NCI-H187 (cell line): ENCODE measurements at regions not wholly inside any gene's neighbourhood (a gene's known extent, or its start where the extent isn't known, plus 50 kb on each side); places are given as distances from the start of the nearest gene placed in this dataset.

Experiments used
- DNase-seq, 2 experiments: peaks; one replicate each; lab custom pipeline; 2025; lab: John Stamatoyannopoulos, UW

DNA sequence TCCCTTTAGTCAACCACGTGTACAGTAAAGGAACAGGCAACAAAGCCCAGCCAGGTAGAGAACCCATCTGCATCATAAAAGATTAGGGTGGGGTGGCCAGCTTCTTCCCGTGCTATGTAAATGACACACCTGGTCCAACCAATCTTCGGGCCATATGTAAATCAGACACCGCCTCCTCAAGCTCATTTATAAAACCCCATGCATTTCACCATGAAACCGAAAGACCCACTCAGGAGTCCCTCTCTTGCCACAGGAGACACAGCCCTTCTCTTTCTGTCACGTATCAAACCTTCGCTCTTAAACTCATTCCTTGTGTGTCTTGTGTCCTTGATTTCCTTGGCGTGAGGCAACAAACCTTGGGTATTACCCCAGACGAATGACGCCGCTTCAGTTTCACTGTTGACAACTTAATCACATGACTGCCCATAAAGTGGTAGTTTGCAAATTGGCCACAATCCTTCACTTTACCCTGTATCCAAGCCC is 59.8 kb upstream of the TBPL2 start:
- DNase-seq, result no peak

DNA sequence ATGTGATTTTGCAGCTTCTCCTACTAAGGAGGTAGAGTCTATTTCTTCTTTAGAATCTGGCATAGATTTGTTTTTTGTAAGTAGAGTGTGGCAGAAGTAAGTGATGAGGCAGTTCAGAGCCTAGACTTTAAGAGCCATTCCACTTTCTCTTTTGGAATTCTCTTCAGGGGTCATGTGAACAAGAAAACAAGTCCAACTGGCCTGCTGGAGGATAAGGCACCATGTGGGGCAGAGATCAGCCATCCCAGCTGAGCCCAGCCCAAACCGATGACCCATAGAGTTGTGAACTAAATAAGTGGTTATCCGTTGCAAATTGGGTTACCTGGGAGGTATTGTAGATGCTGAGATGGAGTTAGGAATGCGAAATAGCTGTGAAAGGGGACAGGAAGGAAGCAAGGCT is 60.3 kb upstream of the TBPL2 start:
- no peak for DNase-seq

DNA sequence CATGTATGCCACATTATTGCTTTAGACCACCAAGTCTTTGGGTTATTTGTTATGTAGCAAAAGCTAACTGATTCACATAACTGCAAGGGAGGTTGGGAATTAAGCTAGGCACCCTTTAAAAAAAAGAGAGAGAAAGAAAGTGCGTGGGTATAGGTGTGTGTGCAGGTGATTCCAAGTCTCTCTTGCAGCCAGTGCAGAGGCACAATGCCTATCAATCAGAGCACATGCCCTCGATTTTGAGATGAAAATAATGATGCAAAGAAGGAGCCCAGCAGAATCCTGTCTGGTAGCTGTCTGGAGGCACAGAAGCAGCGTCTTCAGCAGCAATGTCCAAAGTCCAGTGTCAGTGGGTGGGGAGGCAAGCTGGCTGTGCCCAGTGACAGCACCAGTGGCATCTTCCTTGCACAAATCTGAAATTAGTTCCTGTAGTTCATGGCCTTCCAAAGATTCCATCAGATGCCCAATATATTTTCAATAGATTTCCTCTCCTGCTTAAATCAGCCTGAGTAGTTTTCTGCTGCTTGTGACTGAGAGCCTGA is 62.4 kb upstream of the TBPL2 start:
- no peak for DNase-seq

DNA sequence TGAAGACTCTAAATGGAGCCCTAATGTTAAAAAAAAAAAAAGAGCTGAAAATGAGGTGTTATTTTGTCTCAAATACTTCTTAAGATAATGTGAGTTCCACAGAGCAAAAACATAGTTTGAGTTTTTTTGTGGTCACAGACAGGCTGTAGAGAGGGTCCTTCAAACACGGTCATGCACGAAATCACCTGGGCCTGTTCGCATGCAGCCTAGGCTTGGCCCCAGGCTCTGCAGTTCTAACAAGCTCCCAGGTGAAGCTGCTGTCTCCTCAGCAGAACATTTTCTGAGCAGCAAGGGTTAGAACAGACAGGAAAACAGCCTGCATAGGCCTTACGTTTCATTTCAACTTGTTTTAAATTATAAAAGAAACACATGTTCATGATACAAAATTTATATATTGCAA is 65.4 kb upstream of the TBPL2 start:
- peak in 1 of 2 experiments; percentile 74 for DNase-seq

DNA sequence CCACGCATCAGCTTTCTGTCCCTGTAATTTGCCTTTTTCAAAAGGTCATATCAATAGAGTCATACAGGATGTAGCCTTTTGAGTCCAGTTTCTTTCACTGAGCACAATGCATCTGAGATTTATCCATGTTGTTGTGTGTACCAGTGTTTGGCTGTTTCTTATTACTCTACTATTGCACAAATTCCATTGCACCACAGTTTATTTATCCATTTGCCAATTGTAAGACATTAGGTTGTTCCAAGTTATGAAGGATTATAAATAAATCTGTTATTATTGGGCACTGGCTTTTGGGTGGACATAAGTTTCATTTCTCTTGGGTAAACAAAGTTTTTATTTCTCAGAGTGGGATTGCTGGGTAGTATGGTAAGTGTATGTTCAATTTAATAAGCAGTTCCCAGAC is 68.3 kb upstream of the TBPL2 start:
- DNase-seq, result no peak

DNA sequence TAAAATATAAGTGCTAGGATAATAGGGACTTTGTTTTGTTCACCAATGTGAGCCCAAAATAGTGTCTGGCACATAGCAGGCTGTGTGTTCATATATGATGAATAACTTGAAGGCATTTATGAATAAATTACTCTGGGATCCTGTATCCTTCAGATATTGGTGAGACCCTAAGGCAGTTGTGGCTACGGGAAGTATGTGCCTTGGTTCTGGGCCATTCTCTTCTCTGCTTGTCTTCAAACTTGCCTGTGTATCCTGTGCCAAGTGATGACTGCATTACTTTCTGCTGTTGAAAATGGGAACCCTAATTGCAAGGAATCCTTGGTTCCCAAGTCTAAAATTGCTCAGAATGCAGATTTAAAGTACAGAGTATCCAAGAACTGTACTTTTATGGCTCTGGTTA is 67.6 kb upstream of the KTN1 start:
- DNase-seq, result no peak

DNA sequence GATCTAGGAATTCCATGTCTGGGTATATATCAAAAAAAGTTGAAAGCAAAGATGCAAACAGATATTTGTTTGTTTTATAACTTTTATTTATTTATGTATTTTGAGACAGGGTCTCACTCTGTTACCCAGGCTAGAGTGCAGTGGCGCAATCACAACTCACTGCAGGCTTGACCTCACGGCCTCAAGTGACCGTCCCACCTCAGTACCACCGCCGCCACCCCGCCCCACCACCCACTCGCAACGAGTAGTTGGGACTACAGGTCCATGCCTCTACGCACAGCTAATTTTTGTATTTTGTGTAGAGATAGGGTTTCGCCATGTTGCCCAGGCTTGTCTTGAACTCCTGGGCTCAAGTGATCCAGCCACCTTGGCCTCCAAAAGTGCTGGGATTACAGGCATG is 66.5 kb upstream of the KTN1 start:
- DNase-seq, result no peak

DNA sequence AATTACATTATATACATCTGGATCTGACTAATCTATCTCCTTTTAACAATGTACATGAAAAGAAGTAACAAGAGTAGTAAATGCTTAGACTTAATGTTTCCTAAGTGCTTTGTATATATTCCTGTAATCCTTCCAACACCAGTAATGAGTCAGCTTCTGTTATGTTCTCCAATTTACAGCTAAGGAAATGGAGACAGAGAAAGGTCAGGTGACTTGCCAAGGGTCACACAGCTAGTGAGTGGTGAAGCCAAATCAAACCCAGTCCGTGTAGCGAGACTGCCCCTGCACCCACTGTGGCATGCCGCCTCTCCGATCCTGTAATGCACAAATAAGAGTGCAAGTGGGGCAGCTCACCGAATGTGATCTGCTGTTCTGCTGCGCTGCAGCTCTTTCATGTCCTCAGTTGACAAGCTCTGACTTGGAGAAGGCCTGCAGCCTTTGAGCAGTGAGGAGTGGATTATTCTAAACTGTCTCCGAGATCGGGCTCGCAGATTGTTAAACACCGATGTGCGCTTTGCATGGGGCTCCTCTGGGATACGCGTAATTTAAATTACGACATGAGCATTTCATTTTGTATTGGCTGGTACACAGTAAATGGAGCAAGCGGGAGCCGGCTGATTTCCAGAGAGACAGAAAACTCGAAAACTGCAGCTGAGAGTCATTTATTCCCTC is 65.1 kb upstream of the KTN1 start:
- DNase-seq, result no peak

DNA sequence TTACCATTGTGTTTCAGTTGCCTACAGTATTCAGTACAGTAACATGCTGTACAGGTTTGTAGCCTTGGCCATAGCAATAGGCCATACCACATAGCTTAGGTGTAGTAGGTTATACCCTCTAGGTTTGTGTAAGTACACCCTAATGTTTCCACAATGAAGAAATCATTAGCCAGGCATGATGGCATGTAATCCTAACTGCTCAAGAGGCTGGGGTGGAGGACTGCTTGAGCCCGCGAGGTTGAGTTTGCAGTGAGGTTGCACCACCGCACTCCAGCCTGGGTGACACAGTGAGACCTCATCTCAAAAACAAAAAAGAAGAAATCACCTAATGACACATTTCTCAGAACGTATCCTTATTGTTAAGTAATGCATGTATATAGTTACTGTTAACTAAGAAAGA is 63.2 kb upstream of the KTN1 start:
- no peak for DNase-seq

DNA sequence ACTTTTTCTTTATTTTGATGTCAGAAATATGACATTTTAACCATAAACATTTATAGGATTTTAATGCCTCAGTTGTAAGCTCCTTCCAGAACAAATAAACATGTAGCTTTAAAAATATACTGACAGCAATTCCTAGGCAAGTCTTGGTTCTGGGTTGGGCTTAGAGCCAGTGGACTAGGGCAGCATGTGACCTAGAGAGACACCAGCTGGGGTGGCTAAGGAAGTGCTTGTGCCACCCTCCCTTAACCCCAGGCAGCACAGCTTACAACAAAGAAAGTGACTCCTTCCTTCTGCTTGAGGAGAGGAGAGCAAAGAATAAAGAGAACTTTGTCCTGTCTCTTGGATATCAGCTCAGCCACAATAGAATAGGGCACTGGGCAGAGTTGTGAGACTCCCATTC is 61.6 kb upstream of the KTN1 start:
- no peak for DNase-seq

DNA sequence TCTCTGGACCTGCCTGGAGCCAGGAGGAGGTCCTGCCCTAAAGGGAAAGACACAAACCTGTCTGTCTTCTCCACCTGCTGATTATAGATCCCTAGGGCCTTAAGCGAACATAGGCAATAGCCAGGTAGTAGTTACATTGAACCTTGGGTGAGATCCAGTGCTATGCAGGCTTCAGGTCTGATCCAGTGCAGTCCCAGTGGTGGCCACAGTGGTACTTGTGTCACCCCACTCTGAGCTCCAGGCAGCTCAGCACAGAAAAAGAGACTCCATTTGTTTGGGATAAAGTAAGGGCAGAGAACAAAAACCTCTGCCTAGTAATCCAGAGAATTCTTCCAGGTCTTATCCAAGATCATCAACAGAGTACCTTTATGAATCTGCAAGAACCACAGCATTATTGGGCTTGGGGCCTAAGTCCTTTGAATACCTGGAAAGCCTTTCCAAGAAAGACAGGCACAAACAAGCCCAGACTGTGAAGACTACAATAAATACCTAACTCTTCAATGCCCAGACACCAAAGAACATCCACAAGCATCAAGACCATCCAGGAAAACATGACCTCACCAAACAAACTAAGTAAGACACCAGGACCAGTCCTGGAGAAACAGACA is 60.4 kb upstream of the KTN1 start:
- DNase-seq, result no peak

DNA sequence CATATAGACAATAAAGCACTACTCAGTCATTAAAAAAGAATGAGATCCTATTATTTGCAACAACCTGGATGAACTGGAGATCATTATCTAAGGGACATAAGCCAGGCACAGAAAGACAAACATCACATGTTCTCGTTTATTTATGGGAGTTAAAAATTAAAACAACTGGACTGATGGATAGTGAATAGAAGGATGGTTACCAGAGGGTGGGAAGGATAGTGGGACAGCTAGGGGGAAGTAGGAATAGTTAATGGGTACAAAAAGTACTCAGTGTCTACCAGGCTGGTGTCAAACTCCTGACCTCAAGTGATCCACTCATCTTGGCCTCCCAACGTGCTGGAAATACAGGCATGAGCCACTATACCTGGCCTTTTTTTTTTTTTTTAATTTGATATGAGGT is 56.7 kb upstream of the KTN1 start:
- DNase-seq, result no peak
